GM12874 (cell line): ENCODE measurements at regions not wholly inside any gene's neighbourhood (a gene's known extent, or its start where the extent isn't known, plus 50 kb on each side); places are given as distances from the start of the nearest gene placed in this dataset.

Source experiments
- TF ChIP-seq, protein P1 (sequence below): IDR thresholded peaks from 2 replicates; pipeline ENCODE4 v1.5.1; 2011; ENCODE audit warnings: low read depth, mild to moderate bottlenecking, control low read depth, low read length, moderate library complexity; ENCODE audit not compliant: insufficient read depth

DNA sequence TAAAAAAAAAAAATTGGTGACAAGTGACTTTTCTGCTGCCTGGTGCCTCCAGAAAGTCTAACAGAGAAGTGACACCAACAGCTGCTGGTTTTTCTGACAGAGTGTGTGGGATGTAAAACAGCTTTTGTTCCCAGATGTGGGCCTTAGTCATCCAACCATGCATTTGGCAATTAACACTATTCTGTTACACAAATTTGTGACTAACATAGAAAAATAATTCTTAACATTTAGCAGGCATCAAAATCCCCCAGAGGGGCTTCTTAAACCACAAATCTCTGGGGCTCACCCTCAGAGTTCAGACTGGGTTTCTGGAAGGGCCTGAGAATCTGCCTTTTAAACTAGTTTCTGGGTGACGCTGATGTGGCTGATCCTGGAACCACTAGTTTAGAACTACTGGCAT lies 100.5 kb upstream of the PCDH7 start:
- TF ChIP-seq, protein P1, sequence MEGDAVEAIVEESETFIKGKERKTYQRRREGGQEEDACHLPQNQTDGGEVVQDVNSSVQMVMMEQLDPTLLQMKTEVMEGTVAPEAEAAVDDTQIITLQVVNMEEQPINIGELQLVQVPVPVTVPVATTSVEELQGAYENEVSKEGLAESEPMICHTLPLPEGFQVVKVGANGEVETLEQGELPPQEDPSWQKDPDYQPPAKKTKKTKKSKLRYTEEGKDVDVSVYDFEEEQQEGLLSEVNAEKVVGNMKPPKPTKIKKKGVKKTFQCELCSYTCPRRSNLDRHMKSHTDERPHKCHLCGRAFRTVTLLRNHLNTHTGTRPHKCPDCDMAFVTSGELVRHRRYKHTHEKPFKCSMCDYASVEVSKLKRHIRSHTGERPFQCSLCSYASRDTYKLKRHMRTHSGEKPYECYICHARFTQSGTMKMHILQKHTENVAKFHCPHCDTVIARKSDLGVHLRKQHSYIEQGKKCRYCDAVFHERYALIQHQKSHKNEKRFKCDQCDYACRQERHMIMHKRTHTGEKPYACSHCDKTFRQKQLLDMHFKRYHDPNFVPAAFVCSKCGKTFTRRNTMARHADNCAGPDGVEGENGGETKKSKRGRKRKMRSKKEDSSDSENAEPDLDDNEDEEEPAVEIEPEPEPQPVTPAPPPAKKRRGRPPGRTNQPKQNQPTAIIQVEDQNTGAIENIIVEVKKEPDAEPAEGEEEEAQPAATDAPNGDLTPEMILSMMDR: no peak

DNA sequence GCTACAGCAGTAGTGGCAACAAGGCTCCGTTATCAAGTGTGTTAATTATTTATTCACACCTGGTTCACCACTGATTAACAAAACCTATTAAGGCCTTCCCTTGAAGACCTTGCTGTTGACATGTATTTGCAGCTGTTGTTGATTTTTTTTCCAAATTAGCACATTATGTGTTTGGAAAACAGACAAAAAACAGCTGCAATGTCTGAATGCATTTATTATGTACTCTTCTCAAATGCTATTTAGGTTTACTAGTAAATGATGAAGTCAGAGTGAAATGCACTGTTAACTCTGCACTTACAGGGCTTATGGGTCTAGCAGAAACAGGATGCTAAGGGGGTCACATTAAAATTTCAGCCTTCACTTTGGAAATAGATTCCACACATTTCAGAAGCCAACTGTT lies 99.5 kb upstream of the PCDH7 start:
- TF ChIP-seq, protein P1: no peak

DNA sequence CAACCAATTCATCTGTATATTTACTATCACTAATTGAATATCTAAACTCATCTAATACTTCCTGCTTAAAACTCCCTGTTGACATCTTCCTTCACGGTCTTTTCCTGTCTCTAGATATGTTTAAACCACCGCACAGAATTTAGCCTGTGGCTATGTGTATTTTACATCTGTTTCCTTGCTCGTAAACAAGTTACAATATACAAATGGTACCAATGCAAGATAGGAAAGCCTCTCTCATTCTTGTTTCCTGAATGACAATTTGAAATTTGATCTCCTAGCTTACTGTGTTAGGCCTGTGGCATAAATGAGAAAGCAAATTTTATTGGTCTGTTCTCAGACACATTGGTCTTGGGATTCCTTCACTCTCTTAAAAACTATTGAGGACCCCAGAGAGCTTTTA lies 89.7 kb upstream of the PCDH7 start:
- TF ChIP-seq, protein P1: no peak

DNA sequence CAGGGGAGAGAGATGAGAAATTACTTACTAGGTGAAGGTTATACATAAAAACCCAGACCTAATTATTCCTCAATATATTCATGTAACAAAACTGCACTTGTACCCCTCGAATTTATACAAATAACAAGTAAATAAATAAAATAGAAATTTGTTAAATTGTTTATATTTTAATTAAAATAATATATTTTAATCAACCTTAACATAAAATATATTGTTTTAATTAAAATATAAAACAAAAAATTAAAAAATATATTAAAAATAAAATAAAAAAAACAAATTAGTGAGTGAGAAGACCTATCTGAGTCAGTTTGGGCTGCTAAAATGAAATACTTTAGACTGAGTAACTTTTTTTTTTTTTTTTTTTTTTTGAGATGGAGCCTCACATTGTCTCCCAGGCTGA lies 87.4 kb upstream of the PCDH7 start:
- TF ChIP-seq, protein P1: no peak

DNA sequence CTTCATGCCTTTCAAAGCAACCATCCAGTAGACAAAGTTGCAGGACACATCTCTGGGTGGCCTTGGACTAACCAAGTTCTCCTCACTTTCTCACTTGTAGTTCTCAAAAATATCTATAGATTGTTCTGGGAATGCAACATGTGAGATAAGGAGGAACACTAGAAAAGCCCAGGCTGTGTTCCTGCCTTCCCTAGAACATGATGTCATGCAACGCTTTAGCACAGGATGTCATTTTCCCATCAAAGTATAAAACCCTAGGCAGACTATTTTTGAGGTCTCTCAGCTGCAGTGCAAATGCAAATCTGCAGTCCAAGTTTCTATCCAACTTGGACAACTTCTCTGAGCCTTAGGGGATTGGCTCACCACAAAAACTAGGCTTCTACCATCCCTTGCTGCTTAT lies 78.8 kb upstream of the PCDH7 start:
- TF ChIP-seq, protein P1: no peak

DNA sequence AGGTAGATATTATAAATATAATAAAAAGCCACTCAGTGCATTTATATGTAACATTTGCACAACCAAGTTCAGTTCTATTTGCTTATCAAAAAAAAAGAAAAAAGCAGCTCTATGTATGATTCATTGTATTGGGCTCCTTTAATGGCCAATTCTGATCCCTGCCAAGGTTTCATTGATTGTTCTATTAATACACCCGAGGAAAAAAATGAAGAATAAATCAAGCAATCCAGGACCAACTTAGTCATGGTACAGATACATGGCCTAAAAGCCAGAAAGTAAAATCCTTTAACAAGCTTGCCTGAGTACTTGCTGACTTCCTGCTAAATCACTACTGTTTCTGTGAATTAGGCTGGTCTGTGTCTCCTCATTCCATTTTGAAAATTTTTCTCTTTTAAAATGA lies 77.6 kb upstream of the PCDH7 start:
- TF ChIP-seq, protein P1: no peak

DNA sequence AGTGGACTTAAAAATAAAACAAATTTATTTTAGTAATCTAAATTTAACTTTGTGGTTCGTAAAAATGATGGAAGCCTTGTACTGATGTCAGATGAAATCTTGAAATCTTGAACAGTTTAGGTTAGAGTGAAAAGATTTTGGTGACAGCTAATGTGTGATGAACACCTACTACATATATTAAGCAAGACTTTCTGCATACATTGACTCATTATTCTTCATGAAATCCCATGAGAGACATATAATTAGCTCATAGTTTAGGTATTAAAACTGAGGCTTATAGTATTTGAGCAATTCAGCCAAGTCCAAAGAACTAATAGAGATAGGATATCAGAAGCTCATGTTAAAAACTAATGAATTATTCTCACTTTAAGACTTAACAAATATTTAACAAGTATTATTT lies 66.9 kb upstream of the PCDH7 start:
- TF ChIP-seq, protein P1: no peak

DNA sequence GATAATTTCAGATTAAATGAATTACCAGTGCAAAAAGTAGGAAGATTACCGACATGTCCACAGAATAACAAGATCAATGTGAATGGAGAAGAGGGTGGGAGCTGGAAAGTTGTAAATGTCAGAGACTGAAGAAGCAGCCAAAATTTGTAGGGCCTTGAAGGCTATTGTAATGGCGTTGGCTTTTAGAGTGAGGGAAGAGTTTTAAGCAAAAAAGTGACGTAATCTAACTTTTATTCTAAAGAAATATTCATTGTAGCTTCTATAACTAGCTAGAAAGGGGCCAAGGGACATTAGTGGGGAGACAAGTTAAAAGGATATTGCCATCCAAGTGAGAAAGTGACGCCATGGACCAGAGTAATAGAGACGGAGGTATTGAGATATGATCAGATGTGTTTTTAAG lies 63.3 kb upstream of the PCDH7 start:
- TF ChIP-seq, protein P1: no peak
